Erythroblast (primary cell): ENCODE measurements at regions not wholly inside any gene's neighbourhood (a gene's known extent, or its start where the extent isn't known, plus 50 kb on each side); places are given as distances from the start of the nearest gene placed in this dataset.

ENCODE experiments used
- GATA1 ChIP-seq: IDR thresholded peaks from 2 replicates; pipeline ENCODE4 v1.6.1; 2011; ENCODE audit warnings: low read depth, mild to moderate bottlenecking, control low read depth, low read length, moderate library complexity
- POLR2A ChIP-seq: IDR thresholded peaks from 2 replicates; pipeline ENCODE4 v1.6.1; 2011; ENCODE audit warnings: mild to moderate bottlenecking, low read length

DNA sequence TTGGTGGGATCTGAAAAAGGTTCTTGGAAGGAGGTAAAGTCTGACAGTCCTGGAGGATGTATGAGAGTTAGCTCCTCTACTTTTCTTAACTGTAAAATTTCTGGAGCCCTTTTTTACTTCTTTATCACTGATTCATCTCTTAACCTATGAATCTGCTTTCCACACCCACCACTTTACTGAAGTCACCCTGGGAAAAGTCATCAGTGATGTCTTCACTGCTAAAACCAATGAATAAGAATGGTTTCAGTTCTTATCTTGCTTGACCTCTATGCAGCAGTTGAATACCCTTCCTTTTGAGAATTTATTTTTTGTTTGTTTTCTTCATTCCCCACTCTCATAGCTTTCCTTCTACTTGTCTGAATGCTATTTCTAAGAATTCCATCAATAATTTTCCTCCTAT is 80.0 kb downstream of the AREG start:
- no peak for TF ChIP-seq POLR2A
- TF ChIP-seq GATA1 = no peak
